Skeletal muscle cell (primary cell): ENCODE measurements at regions not wholly inside any gene's neighbourhood (a gene's known extent, or its start where the extent isn't known, plus 50 kb on each side); places are given as distances from the start of the nearest gene placed in this dataset.
A peak's percentile ranks its signal among the peaks of the same experiment; 100 is the strongest.
"Not testable (repeated sequence)": the region's sequence is repeated elsewhere in the genome, so short reads cannot be mapped to it uniquely, and the experiment has no call there.

Experiments
- DNase-seq: peaks from one replicate; pipeline ENCODE4 v3.0.0-alpha.2; 2010; ENCODE audit warnings: low read depth
- H3K4me3 ChIP-seq: 2 replicates; pipeline ENCODE4 v1.5.1; 2011; ENCODE audit warnings: low read depth, mild to moderate bottlenecking, control low read depth, low read length, moderate library complexity

- no peak overlapping the region for H3K4me3 ChIP-seq
- no peak for DNase-seq
These were observed 1647.4 kb upstream of the C9orf72 start for GRCh38 chr9:29220596-29221251.

- DNase-seq, result peak; percentile 20
- H3K4me3 ChIP-seq, result no peak overlapping the region
These were observed 1655.3 kb upstream of the C9orf72 start for GRCh38 chr9:29228558-29228957.

- no peak for DNase-seq
- no peak overlapping the region for H3K4me3 ChIP-seq
These were observed 1657.7 kb upstream of the C9orf72 start for GRCh38 chr9:29230931-29231330.

- no peak for DNase-seq
- H3K4me3 ChIP-seq, result no peak overlapping the region
These were observed 1659.9 kb upstream of the C9orf72 start for GRCh38 chr9:29233193-29233592.

GRCh38 chr9:29241320-29241719 is 1668.0 kb upstream of the C9orf72 start:
- H3K4me3 ChIP-seq, result no peak overlapping the region

GRCh38 chr9:29245351-29245750 is 1672.1 kb upstream of the C9orf72 start:
- no peak for DNase-seq

More at GRCh38 chr9:29241320-29241719, 1668.0 kb upstream of the C9orf72 start:
- DNase-seq, result no peak

GRCh38 chr9:29270400-29270799 is 1697.1 kb upstream of the C9orf72 start:
- not testable (repeated sequence) for H3K4me3 ChIP-seq, DNase-seq

More at GRCh38 chr9:29245351-29245750, 1672.1 kb upstream of the C9orf72 start:
- no peak overlapping the region for H3K4me3 ChIP-seq

GRCh38 chr9:29282121-29282520 is 1708.8 kb upstream of the C9orf72 start:
- DNase-seq, result no peak
- H3K4me3 ChIP-seq, result no peak overlapping the region

- no peak overlapping the region for H3K4me3 ChIP-seq
- DNase-seq, result peak; percentile 2
These were observed 1712.5 kb upstream of the C9orf72 start for GRCh38 chr9:29285818-29286217.

- H3K4me3 ChIP-seq, result no peak overlapping the region
These were observed 1716.1 kb upstream of the C9orf72 start for GRCh38 chr9:29289365-29289764.

GRCh38 chr9:29290516-29290915 is 1717.2 kb upstream of the C9orf72 start:
- no peak overlapping the region for H3K4me3 ChIP-seq
- no peak for DNase-seq

More at GRCh38 chr9:29289365-29289764, 1716.1 kb upstream of the C9orf72 start:
- DNase-seq, result no peak

- no peak for DNase-seq
- no peak overlapping the region for H3K4me3 ChIP-seq
These were observed 1724.3 kb upstream of the C9orf72 start for GRCh38 chr9:29297592-29297991.

- DNase-seq, result no peak
- H3K4me3 ChIP-seq, result no peak overlapping the region
These were observed 1737.9 kb upstream of the C9orf72 start for GRCh38 chr9:29311221-29311620.

GRCh38 chr9:29312327-29312726 is 1739.0 kb upstream of the C9orf72 start:
- DNase-seq, result no peak
- H3K4me3 ChIP-seq, result no peak overlapping the region

- no peak overlapping the region for H3K4me3 ChIP-seq
- no peak for DNase-seq
These were observed 1746.6 kb upstream of the C9orf72 start for GRCh38 chr9:29319736-29320513.

- DNase-seq, result no peak
- no peak overlapping the region for H3K4me3 ChIP-seq
These were observed 1749.0 kb upstream of the C9orf72 start for GRCh38 chr9:29322240-29322639.

- DNase-seq, result no peak
- no peak overlapping the region for H3K4me3 ChIP-seq
These were observed 1752.6 kb upstream of the C9orf72 start for GRCh38 chr9:29325894-29326293.

- DNase-seq, result peak; percentile 26
- no peak overlapping the region for H3K4me3 ChIP-seq
These were observed 1759.5 kb upstream of the C9orf72 start for GRCh38 chr9:29332789-29333188.

GRCh38 chr9:29336281-29336680 is 1763.0 kb upstream of the C9orf72 start:
- no peak for DNase-seq
- H3K4me3 ChIP-seq, result no peak overlapping the region

- no peak overlapping the region for H3K4me3 ChIP-seq
- DNase-seq, result no peak
These were observed 1766.1 kb upstream of the C9orf72 start for GRCh38 chr9:29339387-29339786.

GRCh38 chr9:29348999-29349398 is 1775.7 kb upstream of the C9orf72 start:
- no peak for DNase-seq
- H3K4me3 ChIP-seq, result no peak overlapping the region
